HG03039 (cell line): ENCODE measurements at regions not wholly inside any gene's neighbourhood (a gene's known extent, or its start where the extent isn't known, plus 50 kb on each side); places are given as distances from the start of the nearest gene placed in this dataset.
"Not testable (repeated sequence)": the region's sequence is repeated elsewhere in the genome, so short reads cannot be mapped to it uniquely, and the experiment has no call there.

ENCODE experiments used
- ATAC-seq: cut with Tn5 transposase; IDR thresholded peaks from one replicate; pipeline ENCODE4 v1.9.1; 2021; ENCODE audit warnings: mild to moderate bottlenecking, moderate library complexity; ENCODE audit not compliant: unreplicated experiment

- ATAC-seq: no peak
These were observed 839.4 kb downstream of the TBL1XR1 start for GRCh38 chr3:176357891-176358290.

- ATAC-seq: no peak
These were observed 842.4 kb downstream of the TBL1XR1 start for GRCh38 chr3:176354843-176355242.

DNA sequence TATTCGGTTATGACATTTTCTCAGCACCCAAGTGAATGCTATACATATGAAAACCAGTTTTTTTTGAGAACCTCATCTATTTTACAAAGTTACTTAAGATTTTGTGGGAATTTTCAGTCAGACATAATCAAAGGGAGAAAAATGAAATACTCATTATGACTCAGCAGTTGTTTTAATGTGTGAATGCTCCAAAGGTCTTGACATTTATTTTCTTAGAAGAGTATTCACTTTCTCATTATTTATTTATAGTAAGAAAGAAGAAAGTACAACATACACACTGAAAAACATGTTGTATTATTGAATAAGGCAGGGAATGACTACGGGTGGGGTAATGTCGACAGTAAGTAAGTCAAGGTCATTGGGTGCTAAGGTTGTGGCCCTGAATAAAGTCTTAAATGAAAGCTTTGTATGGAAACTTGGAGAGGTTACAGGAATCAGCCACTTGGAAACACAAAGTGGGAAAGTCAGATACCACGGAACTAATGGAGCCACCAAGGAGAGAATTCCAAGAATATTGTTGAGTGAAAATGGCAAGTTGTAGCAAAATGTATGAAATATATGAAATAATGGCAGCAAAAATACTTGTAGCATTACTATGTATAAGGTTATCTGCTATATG is 844.5 kb downstream of the TBL1XR1 start:
- no peak for ATAC-seq

DNA sequence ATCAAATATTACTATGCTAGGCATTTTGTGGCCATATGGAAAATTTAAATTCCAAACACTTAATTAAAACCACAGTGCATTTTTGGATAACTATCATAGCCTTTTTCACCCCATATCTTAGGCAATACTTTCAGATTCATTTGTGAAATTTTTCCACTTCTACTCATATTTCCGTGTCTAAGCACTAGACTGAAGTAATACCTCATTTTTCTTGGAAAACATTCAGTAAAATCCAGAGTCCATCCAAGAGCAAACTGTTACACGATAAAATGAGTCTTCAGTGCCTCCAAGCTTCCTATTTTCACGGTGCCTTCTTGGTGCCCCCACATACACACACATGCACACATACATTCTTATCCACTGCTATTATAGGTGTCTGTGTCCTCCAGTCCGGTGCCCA is 845.9 kb downstream of the TBL1XR1 start:
- no peak for ATAC-seq

DNA sequence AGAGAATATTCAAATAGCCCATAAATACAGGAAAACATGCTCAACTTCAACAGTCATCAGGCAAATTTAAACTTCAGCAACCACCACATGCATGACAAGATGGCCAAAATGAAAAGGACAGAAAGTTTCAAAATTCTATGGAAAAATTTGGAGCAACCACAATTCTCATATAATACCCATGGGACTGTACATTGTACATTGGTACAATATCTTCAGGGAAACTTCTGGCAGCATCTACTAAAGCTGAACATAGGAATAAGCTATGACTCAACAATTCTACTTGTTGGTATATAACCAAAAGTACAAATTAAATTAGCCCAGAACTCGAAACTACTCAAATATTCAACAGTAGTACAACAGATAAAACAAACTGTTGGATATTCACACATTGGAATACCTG is 847.6 kb downstream of the TBL1XR1 start:
- ATAC-seq: no peak

GRCh38 chr3:176347424-176348146 is 849.7 kb downstream of the TBL1XR1 start:
- no peak for ATAC-seq

- ATAC-seq: no peak
These were observed 855.3 kb downstream of the TBL1XR1 start for GRCh38 chr3:176341963-176342362.

- no peak for ATAC-seq
These were observed 868.6 kb downstream of the TBL1XR1 start for GRCh38 chr3:176328666-176329065.

GRCh38 chr3:176328198-176328597 is 869.1 kb downstream of the TBL1XR1 start:
- ATAC-seq: no peak

- not testable (repeated sequence) for ATAC-seq
These were observed 870.3 kb downstream of the TBL1XR1 start for GRCh38 chr3:176326894-176327490.

GRCh38 chr3:176321532-176321931 is 875.8 kb downstream of the TBL1XR1 start:
- ATAC-seq: not testable (repeated sequence)

GRCh38 chr3:176321099-176321498 is 876.2 kb downstream of the TBL1XR1 start:
- no peak for ATAC-seq

DNA sequence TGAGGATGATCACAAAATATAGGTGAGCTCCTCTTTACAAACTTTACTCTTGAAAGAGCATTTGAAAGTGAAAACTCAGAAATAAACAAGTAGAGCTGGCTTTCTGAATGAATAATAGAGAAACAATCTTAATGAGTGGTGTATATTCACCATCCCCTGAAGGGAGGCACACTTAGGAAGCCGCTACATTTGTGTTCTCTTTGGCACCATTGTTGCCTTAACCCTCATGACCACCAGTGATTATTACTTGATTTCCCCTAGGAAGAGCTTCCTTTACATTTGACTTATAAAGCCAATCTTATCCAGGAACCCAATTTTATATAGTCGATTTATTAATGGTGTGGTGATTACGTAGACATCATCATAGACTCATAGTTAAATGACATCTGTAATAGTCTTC is 883.9 kb downstream of the TBL1XR1 start:
- ATAC-seq: no peak

DNA sequence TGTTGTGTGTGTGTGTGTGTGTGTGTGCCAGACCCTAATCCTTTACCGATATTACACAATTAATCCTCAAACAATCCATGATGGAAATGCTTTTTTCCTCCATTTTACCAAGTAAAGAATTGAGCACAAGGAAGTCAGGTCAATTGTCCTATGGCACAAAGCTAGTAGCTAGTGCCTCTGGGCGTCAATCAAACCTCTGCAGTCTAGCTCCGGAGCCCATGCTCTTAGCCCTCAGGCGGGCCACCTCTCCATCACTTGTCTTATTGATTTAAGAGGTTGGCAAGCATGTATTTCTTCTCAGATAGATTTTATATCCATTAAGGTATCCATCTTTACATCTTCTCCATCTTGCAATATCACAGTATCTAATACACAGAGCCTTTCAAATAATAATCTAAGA is 886.6 kb downstream of the TBL1XR1 start:
- no peak for ATAC-seq

DNA sequence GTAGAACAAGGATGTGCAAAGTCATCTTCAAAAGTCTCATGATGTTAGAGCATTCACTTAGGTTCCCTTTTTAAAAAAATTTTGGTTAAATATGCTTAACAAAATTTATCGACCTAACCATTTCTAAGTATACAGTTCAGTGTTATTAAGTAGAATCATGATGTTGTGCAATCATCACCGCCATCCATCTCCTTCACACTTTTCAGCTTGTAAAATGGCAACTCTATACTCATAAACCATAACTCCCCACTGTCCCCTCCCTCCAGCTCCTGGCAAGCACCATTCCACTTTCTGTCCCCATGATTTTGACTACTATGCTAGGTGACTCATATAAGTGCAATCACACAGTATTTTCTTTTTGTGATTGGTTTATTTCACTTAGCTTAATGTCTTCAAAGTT is 895.0 kb downstream of the TBL1XR1 start:
- no peak for ATAC-seq

- no peak for ATAC-seq
These were observed 901.1 kb downstream of the TBL1XR1 start for GRCh38 chr3:176296066-176296597.

DNA sequence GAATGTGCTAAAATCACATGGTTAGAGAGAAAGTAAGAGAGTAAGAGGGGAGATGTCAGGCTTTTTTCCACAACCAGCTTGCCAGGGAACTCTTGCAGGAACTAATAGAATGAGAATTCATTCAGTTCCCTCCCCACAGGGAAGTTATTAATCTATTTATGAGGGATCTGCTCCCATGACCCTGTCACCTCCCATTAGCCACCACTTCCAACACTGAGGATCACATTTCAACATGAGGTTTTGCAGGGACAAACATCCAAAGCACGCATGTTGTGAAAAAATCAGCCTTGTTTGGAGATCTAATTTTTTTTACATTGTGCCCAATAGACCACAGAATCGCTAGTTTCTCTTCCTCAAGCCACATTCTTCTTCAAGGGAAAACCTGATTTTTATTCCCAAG is 904.0 kb downstream of the TBL1XR1 start:
- ATAC-seq: no peak

GRCh38 chr3:176286476-176287085 is 910.7 kb downstream of the TBL1XR1 start:
- ATAC-seq: no peak

DNA sequence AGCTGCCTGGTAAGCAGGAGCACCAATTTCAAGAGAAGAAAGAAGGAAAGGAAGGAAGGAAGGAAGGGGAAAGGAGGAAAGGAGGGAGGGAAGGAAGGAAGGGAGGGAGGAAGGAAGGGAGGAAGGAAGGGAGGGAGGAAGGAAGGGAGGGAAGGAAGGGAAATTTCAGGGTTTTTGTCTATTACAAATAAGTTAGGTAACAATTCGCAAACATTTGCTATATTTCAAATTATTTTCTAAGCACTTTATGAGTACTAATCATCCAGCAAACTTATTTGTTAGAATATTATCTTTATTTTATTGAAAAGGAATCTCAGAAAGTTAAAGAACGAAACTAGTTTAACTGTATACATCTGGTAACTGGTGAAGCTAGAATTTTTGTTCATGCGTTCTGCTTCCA is 921.7 kb downstream of the TBL1XR1 start:
- no peak for ATAC-seq

- no peak for ATAC-seq
These were observed 922.2 kb downstream of the TBL1XR1 start for GRCh38 chr3:176275113-176275512.

GRCh38 chr3:176274161-176274560 is 923.1 kb downstream of the TBL1XR1 start:
- ATAC-seq: no peak

GRCh38 chr3:176262071-176262470 is 935.2 kb downstream of the TBL1XR1 start:
- no peak for ATAC-seq
